ENCODE measurements at regions not wholly inside any gene's neighbourhood (a gene's known extent, or its start where the extent isn't known, plus 50 kb on each side); places are given as distances from the start of the nearest gene placed in this dataset.

GRCh38 chr9:90274725-90275124 lies 367.9 kb downstream of the DIRAS2 start:
- TF ChIP-seq, protein P1, sequence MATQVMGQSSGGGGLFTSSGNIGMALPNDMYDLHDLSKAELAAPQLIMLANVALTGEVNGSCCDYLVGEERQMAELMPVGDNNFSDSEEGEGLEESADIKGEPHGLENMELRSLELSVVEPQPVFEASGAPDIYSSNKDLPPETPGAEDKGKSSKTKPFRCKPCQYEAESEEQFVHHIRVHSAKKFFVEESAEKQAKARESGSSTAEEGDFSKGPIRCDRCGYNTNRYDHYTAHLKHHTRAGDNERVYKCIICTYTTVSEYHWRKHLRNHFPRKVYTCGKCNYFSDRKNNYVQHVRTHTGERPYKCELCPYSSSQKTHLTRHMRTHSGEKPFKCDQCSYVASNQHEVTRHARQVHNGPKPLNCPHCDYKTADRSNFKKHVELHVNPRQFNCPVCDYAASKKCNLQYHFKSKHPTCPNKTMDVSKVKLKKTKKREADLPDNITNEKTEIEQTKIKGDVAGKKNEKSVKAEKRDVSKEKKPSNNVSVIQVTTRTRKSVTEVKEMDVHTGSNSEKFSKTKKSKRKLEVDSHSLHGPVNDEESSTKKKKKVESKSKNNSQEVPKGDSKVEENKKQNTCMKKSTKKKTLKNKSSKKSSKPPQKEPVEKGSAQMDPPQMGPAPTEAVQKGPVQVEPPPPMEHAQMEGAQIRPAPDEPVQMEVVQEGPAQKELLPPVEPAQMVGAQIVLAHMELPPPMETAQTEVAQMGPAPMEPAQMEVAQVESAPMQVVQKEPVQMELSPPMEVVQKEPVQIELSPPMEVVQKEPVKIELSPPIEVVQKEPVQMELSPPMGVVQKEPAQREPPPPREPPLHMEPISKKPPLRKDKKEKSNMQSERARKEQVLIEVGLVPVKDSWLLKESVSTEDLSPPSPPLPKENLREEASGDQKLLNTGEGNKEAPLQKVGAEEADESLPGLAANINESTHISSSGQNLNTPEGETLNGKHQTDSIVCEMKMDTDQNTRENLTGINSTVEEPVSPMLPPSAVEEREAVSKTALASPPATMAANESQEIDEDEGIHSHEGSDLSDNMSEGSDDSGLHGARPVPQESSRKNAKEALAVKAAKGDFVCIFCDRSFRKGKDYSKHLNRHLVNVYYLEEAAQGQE (IDR thresholded peaks at IDR 0.05; ENCODE audit: borderline replicate concordance) = no peak
- TF ChIP-seq POLR2AphosphoS5 (IDR thresholded peaks at IDR 0.05) (no peak), CTCF (IDR thresholded peaks at IDR 0.05; ENCODE audit: poor library complexity, severe bottlenecking) (no peak), SMC3 (conservative IDR thresholded peaks at IDR 0.05; ENCODE audit: poor library complexity) (no peak), MXI1 (conservative IDR thresholded peaks at IDR 0.05; ENCODE audit: poor library complexity, severe bottlenecking) (no peak), EP300 (conservative IDR thresholded peaks at IDR 0.05; ENCODE audit: poor library complexity, severe bottlenecking) (no peak), EZH2 (IDR thresholded peaks at IDR 0.05; ENCODE audit: borderline replicate concordance, insufficient read depth, low read length, poor library complexity, severe bottlenecking) (no peak), RAD21 (conservative IDR thresholded peaks at IDR 0.05) (no peak), TAF1 (IDR thresholded peaks at IDR 0.05; ENCODE audit: low read depth) (no peak)

GRCh38 chr9:90285946-90286345 lies 356.7 kb downstream of the DIRAS2 start:
- Histone ChIP-seq H3K27ac (ENCODE audit: low read length) (peak overlapping the region; percentile 34), H4K20me1 (ENCODE audit: insufficient read depth) (no peaks in the 10 kb centered on the region), H3K4me2 (ENCODE audit: low read length) (no peak overlapping the region), H3K4me3 (ENCODE audit: low read length) (no peak overlapping the region), H3K9ac (ENCODE audit: low read length) (no peak overlapping the region), H3K9me2 (ENCODE audit: insufficient read depth, low read length) (no peaks in the 10 kb centered on the region), H3K36me3 (ENCODE audit: insufficient read depth, low read length) (no peaks in the 10 kb centered on the region), H3K79me2 (replicated peaks; ENCODE audit: insufficient read depth, low read length) (no peaks in the 10 kb centered on the region), H3K27me3 (ENCODE audit: insufficient read depth, low read depth, low read length) (no peaks in the 10 kb centered on the region), H2AFZ (ENCODE audit: low read depth, low read length) (peak overlapping the region; percentile 4), H3F3A (ENCODE audit: insufficient read depth, low read length, poor library complexity, severe bottlenecking) (no peaks in the 10 kb centered on the region), H3K9me3 (ENCODE audit: low read length) (no peaks in the 10 kb centered on the region)
- TF ChIP-seq, protein P1 (IDR thresholded peaks at IDR 0.05; ENCODE audit: borderline replicate concordance) = no peak
- TF ChIP-seq POLR2AphosphoS5 (IDR thresholded peaks at IDR 0.05) = no peak
- no peak for TF ChIP-seq CTCF (IDR thresholded peaks at IDR 0.05; ENCODE audit: poor library complexity, severe bottlenecking)
- TF ChIP-seq EP300 (conservative IDR thresholded peaks at IDR 0.05; ENCODE audit: poor library complexity, severe bottlenecking) = no peak
- no peak for TF ChIP-seq EZH2 (IDR thresholded peaks at IDR 0.05; ENCODE audit: borderline replicate concordance, insufficient read depth, low read length, poor library complexity, severe bottlenecking)
- no peak for TF ChIP-seq MXI1 (conservative IDR thresholded peaks at IDR 0.05; ENCODE audit: poor library complexity, severe bottlenecking)
- no peak for TF ChIP-seq RAD21 (conservative IDR thresholded peaks at IDR 0.05)
- TF ChIP-seq SMC3 (conservative IDR thresholded peaks at IDR 0.05; ENCODE audit: poor library complexity) = no peak
- no peak for TF ChIP-seq TAF1 (IDR thresholded peaks at IDR 0.05; ENCODE audit: low read depth)

More at GRCh38 chr9:90274725-90275124, 367.9 kb downstream of the DIRAS2 start:
- Histone ChIP-seq H3F3A (ENCODE audit: insufficient read depth, low read length, poor library complexity, severe bottlenecking) (no peaks in the 10 kb centered on the region), H3K4me2 (ENCODE audit: low read length) (no peak overlapping the region), H3K79me2 (replicated peaks; ENCODE audit: insufficient read depth, low read length) (no peaks in the 10 kb centered on the region), H4K20me1 (ENCODE audit: insufficient read depth) (no peaks in the 10 kb centered on the region), H3K27me3 (ENCODE audit: insufficient read depth, low read depth, low read length) (no peaks in the 10 kb centered on the region), H3K9me3 (ENCODE audit: low read length) (no peaks in the 10 kb centered on the region), H3K27ac (ENCODE audit: low read length) (no peak overlapping the region), H3K4me3 (ENCODE audit: low read length) (no peak overlapping the region), H2AFZ (ENCODE audit: low read depth, low read length) (no peak overlapping the region), H3K9me2 (ENCODE audit: insufficient read depth, low read length) (no peaks in the 10 kb centered on the region), H3K9ac (ENCODE audit: low read length) (no peak overlapping the region), H3K36me3 (ENCODE audit: insufficient read depth, low read length) (no peaks in the 10 kb centered on the region)
